T-helper 1 cell treated with Interleukin-12 subunit alpha and Interleukin-12 subunit beta and Interleukin-4 antibody, amounts not matched to agents 30 μg/mL and 1 μg/mL, for 36 hours (primary cell): ENCODE measurements at regions not wholly inside any gene's neighbourhood (a gene's known extent, or its start where the extent isn't known, plus 50 kb on each side); places are given as distances from the start of the nearest gene placed in this dataset.
"Not testable (repeated sequence)": the region's sequence is repeated elsewhere in the genome, so short reads cannot be mapped to it uniquely, and the experiment has no call there.

Experiments
- H3K27ac Mint-ChIP-seq: one replicate; pipeline ENCODE4 v1.8.0; 2021; ENCODE audit warnings: mild to moderate bottlenecking, mixed read lengths
- H3K27me3 Mint-ChIP-seq: one replicate; pipeline ENCODE4 v1.8.0; 2021; ENCODE audit warnings: low read depth, mixed read lengths
- H3K36me3 Mint-ChIP-seq: one replicate; pipeline ENCODE4 v1.8.0; 2021; ENCODE audit warnings: low read depth, mixed read lengths
- H3K4me1 Mint-ChIP-seq: one replicate; pipeline ENCODE4 v1.8.0; 2021; ENCODE audit warnings: low read depth, mixed read lengths
- H3K4me3 Mint-ChIP-seq: one replicate; pipeline ENCODE4 v1.8.0; 2021; ENCODE audit warnings: mild to moderate bottlenecking, moderate library complexity, mixed read lengths
- H3K9me3 Mint-ChIP-seq: one replicate; pipeline ENCODE4 v1.8.0; 2021; ENCODE audit warnings: mixed read lengths

- no peaks in the 10 kb centered on the region for H3K9me3 Mint-ChIP-seq
- no peaks in the 10 kb centered on the region for H3K27me3 Mint-ChIP-seq
- H3K36me3 Mint-ChIP-seq, result no peaks in the 10 kb centered on the region
- H3K4me1 Mint-ChIP-seq, result no peaks in the 10 kb centered on the region
- no peak overlapping the region for H3K27ac Mint-ChIP-seq
- H3K4me3 Mint-ChIP-seq, result no peak overlapping the region
These were observed 444.0 kb upstream of the SLC35B3 start for GRCh38 chr6:8879334-8879733.

GRCh38 chr6:8875986-8876385, 440.6 kb upstream of the SLC35B3 start:
- H3K36me3 Mint-ChIP-seq, result no peaks in the 10 kb centered on the region
- H3K27me3 Mint-ChIP-seq, result no peaks in the 10 kb centered on the region
- no peaks in the 10 kb centered on the region for H3K9me3 Mint-ChIP-seq
- H3K4me3 Mint-ChIP-seq, result no peak overlapping the region
- H3K4me1 Mint-ChIP-seq, result no peaks in the 10 kb centered on the region
- H3K27ac Mint-ChIP-seq, result no peak overlapping the region

DNA sequence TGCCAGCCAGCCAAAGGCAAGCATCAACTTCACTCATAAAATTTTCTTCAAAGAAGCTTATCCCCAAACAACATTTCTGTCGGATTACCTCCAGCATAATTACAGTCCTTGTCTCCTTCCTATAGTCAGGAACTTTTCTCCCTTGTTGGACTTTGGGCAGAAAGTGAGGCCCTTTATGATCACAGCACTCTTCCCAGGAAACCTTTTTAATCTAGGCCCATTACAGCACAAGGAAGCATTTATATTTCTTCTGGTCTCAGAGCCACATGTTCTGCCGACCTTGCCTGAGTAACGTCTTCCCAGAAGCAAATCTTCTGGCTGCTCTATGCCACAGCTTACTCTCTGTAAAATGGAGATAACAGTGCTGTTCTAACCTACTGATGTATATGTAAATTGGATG, 437.2 kb upstream of the SLC35B3 start:
- H3K27ac Mint-ChIP-seq, result no peak overlapping the region
- H3K4me1 Mint-ChIP-seq, result no peaks in the 10 kb centered on the region
- no peaks in the 10 kb centered on the region for H3K36me3 Mint-ChIP-seq
- no peak overlapping the region for H3K4me3 Mint-ChIP-seq
- H3K9me3 Mint-ChIP-seq, result no peaks in the 10 kb centered on the region
- no peaks in the 10 kb centered on the region for H3K27me3 Mint-ChIP-seq

DNA sequence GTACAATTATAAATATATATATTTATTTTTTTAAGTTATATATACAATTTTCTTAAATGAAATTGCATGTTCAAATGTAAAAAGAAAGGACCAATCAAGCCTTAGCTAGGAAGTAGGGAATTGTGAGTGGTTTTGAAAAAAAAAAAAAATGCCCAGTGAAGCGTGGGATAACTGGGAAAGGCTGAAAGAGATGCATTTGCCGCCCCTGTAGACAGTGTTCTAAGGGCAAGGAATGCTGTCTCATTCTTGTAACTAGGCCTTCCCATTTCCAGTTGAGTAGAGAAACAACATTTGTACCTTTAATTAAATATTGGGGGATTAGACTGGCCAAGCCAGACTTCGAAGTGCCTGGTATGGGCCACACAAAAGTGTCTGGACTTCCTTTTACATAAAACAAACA, 430.1 kb upstream of the SLC35B3 start:
- no peaks in the 10 kb centered on the region for H3K36me3 Mint-ChIP-seq
- no peaks in the 10 kb centered on the region for H3K4me1 Mint-ChIP-seq
- no peak overlapping the region for H3K27ac Mint-ChIP-seq
- no peaks in the 10 kb centered on the region for H3K9me3 Mint-ChIP-seq
- no peak overlapping the region for H3K4me3 Mint-ChIP-seq
- no peaks in the 10 kb centered on the region for H3K27me3 Mint-ChIP-seq

DNA sequence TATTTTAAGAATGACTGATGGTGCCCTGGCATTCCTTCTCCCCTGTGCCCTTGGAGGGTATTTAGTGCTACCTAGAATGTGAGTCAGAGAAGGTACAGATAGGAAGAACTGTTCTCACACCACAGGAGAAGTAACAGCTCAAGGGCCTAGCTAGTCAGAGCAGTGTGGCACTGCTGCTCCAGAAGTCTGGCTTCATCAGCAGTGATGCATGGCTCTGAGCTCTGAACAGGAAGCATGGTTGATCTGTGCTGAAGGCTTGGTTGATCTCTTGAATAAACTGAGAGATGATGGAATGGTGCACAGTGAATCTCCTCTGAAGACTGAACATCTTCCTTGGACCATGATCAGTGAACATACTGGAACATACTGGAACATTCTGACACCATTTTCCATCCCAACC, 425.3 kb upstream of the SLC35B3 start:
- no peak overlapping the region for H3K4me3 Mint-ChIP-seq

DNA sequence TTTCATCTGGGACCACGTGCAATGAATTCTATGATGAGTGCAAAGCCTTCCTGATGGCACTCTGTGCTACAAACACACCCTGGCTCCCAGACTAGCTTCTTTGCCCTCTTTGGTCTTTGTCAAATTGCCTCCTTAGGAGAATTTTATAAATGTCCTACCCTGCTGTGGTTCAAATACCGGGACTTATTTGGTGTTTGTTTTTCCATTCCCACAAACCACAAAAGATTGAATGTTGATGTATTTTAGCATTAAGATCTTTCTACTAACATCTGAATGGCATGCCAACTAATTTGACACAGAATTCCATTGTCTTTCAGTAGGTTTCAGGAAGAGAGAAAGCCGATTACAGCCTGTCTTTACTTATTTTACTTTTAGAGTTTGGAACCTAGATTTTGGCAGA, 424.2 kb upstream of the SLC35B3 start:
- no peaks in the 10 kb centered on the region for H3K4me1 Mint-ChIP-seq
- no peaks in the 10 kb centered on the region for H3K9me3 Mint-ChIP-seq
- H3K36me3 Mint-ChIP-seq, result no peaks in the 10 kb centered on the region
- H3K27ac Mint-ChIP-seq, result no peak overlapping the region
- no peaks in the 10 kb centered on the region for H3K27me3 Mint-ChIP-seq
- H3K4me3 Mint-ChIP-seq, result no peak overlapping the region

More for the DNA sequence above, 425.3 kb upstream of the SLC35B3 start:
- H3K27ac Mint-ChIP-seq, result no peak overlapping the region
- no peaks in the 10 kb centered on the region for H3K27me3 Mint-ChIP-seq
- H3K4me1 Mint-ChIP-seq, result no peaks in the 10 kb centered on the region
- no peaks in the 10 kb centered on the region for H3K9me3 Mint-ChIP-seq
- no peaks in the 10 kb centered on the region for H3K36me3 Mint-ChIP-seq

GRCh38 chr6:8858854-8859331, 423.5 kb upstream of the SLC35B3 start:
- no peaks in the 10 kb centered on the region for H3K4me1 Mint-ChIP-seq
- no peaks in the 10 kb centered on the region for H3K9me3 Mint-ChIP-seq
- no peaks in the 10 kb centered on the region for H3K27me3 Mint-ChIP-seq
- no peaks in the 10 kb centered on the region for H3K36me3 Mint-ChIP-seq
- H3K27ac Mint-ChIP-seq, result no peak overlapping the region
- H3K4me3 Mint-ChIP-seq, result no peak overlapping the region

GRCh38 chr6:8857160-8857559, 421.8 kb upstream of the SLC35B3 start:
- H3K9me3 Mint-ChIP-seq, result no peaks in the 10 kb centered on the region
- no peak overlapping the region for H3K27ac Mint-ChIP-seq
- H3K36me3 Mint-ChIP-seq, result no peaks in the 10 kb centered on the region
- no peaks in the 10 kb centered on the region for H3K4me1 Mint-ChIP-seq
- no peak overlapping the region for H3K4me3 Mint-ChIP-seq
- H3K27me3 Mint-ChIP-seq, result no peaks in the 10 kb centered on the region

GRCh38 chr6:8855411-8855810, 420.1 kb upstream of the SLC35B3 start:
- H3K9me3 Mint-ChIP-seq, result no peaks in the 10 kb centered on the region
- H3K36me3 Mint-ChIP-seq, result no peaks in the 10 kb centered on the region
- no peaks in the 10 kb centered on the region for H3K27me3 Mint-ChIP-seq
- no peak overlapping the region for H3K4me3 Mint-ChIP-seq
- H3K27ac Mint-ChIP-seq, result no peak overlapping the region
- H3K4me1 Mint-ChIP-seq, result no peaks in the 10 kb centered on the region

DNA sequence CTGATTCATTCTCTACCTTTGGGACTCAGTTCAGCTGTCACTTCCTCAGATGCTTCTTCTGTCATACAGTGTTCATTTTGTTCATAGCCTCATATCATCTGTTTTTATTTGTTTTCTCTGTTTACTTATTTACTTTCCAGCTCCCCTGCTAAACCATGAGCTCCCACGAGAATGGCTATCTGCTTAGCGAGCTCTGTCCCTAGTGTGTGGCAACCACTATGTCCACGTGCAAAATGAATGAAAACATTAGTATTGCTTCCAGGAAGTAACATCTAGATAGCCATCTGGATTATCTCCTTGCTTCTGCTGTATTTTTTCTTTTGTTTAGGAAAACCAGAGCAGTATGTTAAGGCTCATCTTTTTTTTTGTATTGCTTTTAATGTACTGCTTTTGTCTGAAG, 417.0 kb upstream of the SLC35B3 start:
- no peaks in the 10 kb centered on the region for H3K27me3 Mint-ChIP-seq
- H3K36me3 Mint-ChIP-seq, result no peaks in the 10 kb centered on the region
- no peaks in the 10 kb centered on the region for H3K9me3 Mint-ChIP-seq
- no peaks in the 10 kb centered on the region for H3K4me1 Mint-ChIP-seq
- H3K27ac Mint-ChIP-seq, result no peak overlapping the region
- H3K4me3 Mint-ChIP-seq, result no peak overlapping the region

- H3K27ac Mint-ChIP-seq, H3K27me3 Mint-ChIP-seq, H3K36me3 Mint-ChIP-seq, H3K4me3 Mint-ChIP-seq, H3K4me1 Mint-ChIP-seq, H3K9me3 Mint-ChIP-seq: not testable (repeated sequence)
These were observed 411.3 kb upstream of the SLC35B3 start for GRCh38 chr6:8846680-8847079.

DNA sequence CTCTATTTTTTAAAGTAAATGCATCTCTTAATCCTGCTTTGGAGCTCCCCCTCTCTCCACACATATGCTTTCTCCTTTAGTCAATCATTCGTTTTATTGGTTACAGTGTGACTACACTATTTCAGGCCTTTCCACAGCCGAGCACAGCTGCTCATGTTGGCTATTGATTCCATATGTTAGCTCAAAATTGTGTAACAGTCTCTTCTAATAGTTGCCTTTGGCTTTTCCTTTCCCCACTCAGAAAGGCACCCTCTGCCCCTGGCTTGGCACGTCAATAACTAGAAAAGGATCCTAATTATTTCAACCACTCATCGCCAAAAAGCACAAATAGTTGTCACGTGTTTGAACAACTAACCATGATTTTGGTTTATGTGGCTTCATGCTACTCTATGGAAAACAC, 410.3 kb upstream of the SLC35B3 start:
- Mint-ChIP-seq H3K4me1 (no peaks in the 10 kb centered on the region), H3K4me3 (no peak overlapping the region), H3K36me3 (no peaks in the 10 kb centered on the region), H3K27ac (no peak overlapping the region), H3K9me3 (peaks cover 3% of the 10 kb centered on the region), H3K27me3 (no peaks in the 10 kb centered on the region)

- Mint-ChIP-seq H3K9me3 (peaks cover 3% of the 10 kb centered on the region), H3K4me1 (no peaks in the 10 kb centered on the region), H3K36me3 (no peaks in the 10 kb centered on the region), H3K27ac (no peak overlapping the region), H3K27me3 (no peaks in the 10 kb centered on the region), H3K4me3 (no peak overlapping the region)
These were observed 409.6 kb upstream of the SLC35B3 start for GRCh38 chr6:8844968-8845367.

DNA sequence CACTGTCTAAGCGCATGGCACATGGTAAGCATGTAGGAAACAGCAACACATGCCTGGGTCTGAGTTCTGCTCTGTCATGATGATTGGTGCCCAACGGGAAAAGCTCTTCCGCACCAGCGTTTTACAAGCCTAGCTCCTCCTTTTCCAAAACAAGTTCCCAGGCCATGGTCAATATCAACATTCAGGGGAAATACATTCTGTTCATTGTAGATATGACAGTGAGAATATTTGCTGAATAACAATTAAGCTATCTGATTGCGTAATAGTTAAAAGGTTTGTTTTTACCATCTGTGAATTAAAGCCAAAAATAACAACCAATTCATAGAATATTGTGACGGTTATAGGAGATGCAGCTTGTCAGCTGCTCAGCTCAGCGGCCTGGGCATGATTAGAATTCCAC, 404.3 kb upstream of the SLC35B3 start:
- Mint-ChIP-seq H3K27ac (no peak overlapping the region), H3K9me3 (no peaks in the 10 kb centered on the region), H3K27me3 (no peaks in the 10 kb centered on the region), H3K4me1 (no peaks in the 10 kb centered on the region), H3K36me3 (no peaks in the 10 kb centered on the region), H3K4me3 (no peak overlapping the region)

DNA sequence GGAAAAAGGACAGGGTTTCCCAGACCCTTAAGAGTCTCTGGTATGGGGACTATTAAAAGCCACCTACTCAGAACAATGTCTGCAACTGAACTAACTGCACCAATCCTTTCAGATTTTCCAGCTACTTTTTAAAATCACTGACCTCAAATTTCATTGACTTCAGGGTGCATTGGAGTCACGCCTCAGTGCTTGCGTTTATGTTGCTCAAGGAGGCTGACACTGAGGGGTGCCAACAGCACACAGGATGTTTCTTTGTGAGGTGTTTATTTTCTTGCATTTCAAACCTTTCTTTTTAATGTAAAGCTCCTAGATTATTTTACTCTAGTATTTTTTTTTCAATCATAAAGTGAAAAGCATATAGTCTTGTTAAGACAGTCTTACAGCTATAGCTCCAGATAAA, 402.0 kb upstream of the SLC35B3 start:
- H3K36me3 Mint-ChIP-seq, result no peaks in the 10 kb centered on the region

DNA sequence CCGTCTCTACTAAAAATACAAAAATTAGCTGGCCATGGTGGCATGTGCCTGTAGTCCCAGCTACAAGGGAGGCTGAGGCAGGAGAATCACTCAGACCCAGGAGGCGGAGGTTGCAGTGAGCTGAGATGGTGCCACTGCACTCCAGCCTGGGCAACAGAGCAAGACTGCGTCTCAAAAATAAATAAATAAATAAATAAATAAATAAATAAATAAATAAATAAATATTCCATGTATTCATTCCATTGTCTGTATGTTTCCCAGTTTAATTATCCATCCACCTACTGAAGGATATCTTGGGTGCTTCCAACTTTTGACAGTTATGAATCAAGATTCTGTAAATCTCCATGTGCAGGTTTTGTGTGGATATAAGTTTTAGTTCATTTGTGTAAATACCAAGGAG, 397.4 kb upstream of the SLC35B3 start:
- H3K27ac Mint-ChIP-seq, H3K4me1 Mint-ChIP-seq, H3K9me3 Mint-ChIP-seq, H3K27me3 Mint-ChIP-seq, H3K36me3 Mint-ChIP-seq, H3K4me3 Mint-ChIP-seq: not testable (repeated sequence)

More for the DNA sequence above, 402.0 kb upstream of the SLC35B3 start:
- H3K4me3 Mint-ChIP-seq, result no peak overlapping the region
- H3K27me3 Mint-ChIP-seq, result no peaks in the 10 kb centered on the region
- no peak overlapping the region for H3K27ac Mint-ChIP-seq
- H3K9me3 Mint-ChIP-seq, result no peaks in the 10 kb centered on the region
- no peaks in the 10 kb centered on the region for H3K4me1 Mint-ChIP-seq
